Stomach (tissue), 4 donors: ENCODE measurements at regions not wholly inside any gene's neighbourhood (a gene's known extent, or its start where the extent isn't known, plus 50 kb on each side); places are given as distances from the start of the nearest gene placed in this dataset.

ENCODE experiments used
- CTCF ChIP-seq, 7 experiments: fragments of 450-650 bp in 4 of 7; fragments of 200-600 bp in 3 of 7; sonication (generic) in 3 of 7; IDR thresholded peaks; one replicate each; pipeline ENCODE4 v1.5.1; 2016 to 2019; ENCODE audit warnings: antibody characterized with exemption in 7 of 7, control low read depth in 2 of 7, mild to moderate bottlenecking in 1 of 7
- POLR2A ChIP-seq, 4 donors: fragments of 450-650 bp; IDR thresholded peaks; one replicate each; pipeline ENCODE4 v1.6.1; 2016; ENCODE audit warnings: antibody characterized with exemption in 4 of 4, control low read depth in 2 of 4, mild to moderate bottlenecking in 1 of 4, moderate library complexity in 1 of 4
- POLR2AphosphoS5 ChIP-seq, 3 donors: sonication (generic); formaldehyde crosslinking; IDR thresholded peaks; one replicate each; pipeline ENCODE4 v1.6.1; 2016; ENCODE audit warnings: antibody characterized with exemption in 3 of 3

- no peak for TF ChIP-seq POLR2A (IDR thresholded peaks at IDR 0.05)
- TF ChIP-seq POLR2AphosphoS5 (IDR thresholded peaks at IDR 0.05) = no peak
- no peak for TF ChIP-seq CTCF (IDR thresholded peaks at IDR 0.05)
Measured at GRCh38 chr2:57711991-57712390, 334.6 kb upstream of the VRK2 start.
